OCI-LY1 (cell line): ENCODE measurements at regions not wholly inside any gene's neighbourhood (a gene's known extent, or its start where the extent isn't known, plus 50 kb on each side); places are given as distances from the start of the nearest gene placed in this dataset.

Experiments
- CTCF ChIP-seq: fragments of 200-600 bp; sonication (generic), shearing (Covaris generic); IDR thresholded peaks from 2 replicates; pipeline ENCODE4 v1.5.1; 2017; ENCODE audit warnings: mild to moderate bottlenecking, antibody characterized with exemption, low read length, moderate library complexity, mixed read lengths
- EZH2 ChIP-seq: fragments of 200-600 bp; sonication (generic), shearing (Covaris generic); IDR thresholded peaks from 2 replicates; pipeline ENCODE4 v1.8.0; 2017; ENCODE audit warnings: borderline replicate concordance, mixed run types, mild to moderate bottlenecking, antibody characterized with exemption, low read length, moderate library complexity, mixed read lengths

- TF ChIP-seq CTCF (no peak), EZH2 (no peak)
Measured at GRCh38 chr13:53747825-53748224, 719.2 kb downstream of the OLFM4 start.
